T-helper 17 cell (primary cell): ENCODE measurements at regions not wholly inside any gene's neighbourhood (a gene's known extent, or its start where the extent isn't known, plus 50 kb on each side); places are given as distances from the start of the nearest gene placed in this dataset.

Source experiments
- ATAC-seq: fragments of 150-1000 bp; cut with Tn5 transposase; 2 replicates; pipeline ENCODE4 v1.10.0; 2021; ENCODE audit warnings: mild to moderate bottlenecking, moderate library complexity
- DNase-seq, 3 donors: peaks; one replicate each; pipeline versions ENCODE4 v3.0.0 to v3.0.0-alpha.2; 2020 to 2021
- H3K9me3 ChIP-seq: one replicate; pipeline ENCODE4 v1.7.0; 2013; ENCODE audit warnings: low read length, mild to moderate bottlenecking; ENCODE audit not compliant: control insufficient read depth, poor library complexity, severe bottlenecking
- H3K27ac Mint-ChIP-seq: one replicate; pipeline ENCODE4 v1.8.0; 2022; ENCODE audit warnings: mild to moderate bottlenecking, moderate library complexity, mixed read lengths
- H3K27me3 Mint-ChIP-seq: one replicate; pipeline ENCODE4 v1.8.0; 2022; ENCODE audit warnings: mixed read lengths
- H3K36me3 Mint-ChIP-seq: one replicate; pipeline ENCODE4 v1.8.0; 2022; ENCODE audit warnings: low read depth, mixed read lengths
- H3K4me1 Mint-ChIP-seq: one replicate; pipeline ENCODE4 v1.8.0; 2022; ENCODE audit warnings: mild to moderate bottlenecking, mixed read lengths
- H3K4me3 Mint-ChIP-seq: one replicate; pipeline ENCODE4 v1.8.0; 2022; ENCODE audit warnings: mild to moderate bottlenecking, moderate library complexity, mixed read lengths

DNA sequence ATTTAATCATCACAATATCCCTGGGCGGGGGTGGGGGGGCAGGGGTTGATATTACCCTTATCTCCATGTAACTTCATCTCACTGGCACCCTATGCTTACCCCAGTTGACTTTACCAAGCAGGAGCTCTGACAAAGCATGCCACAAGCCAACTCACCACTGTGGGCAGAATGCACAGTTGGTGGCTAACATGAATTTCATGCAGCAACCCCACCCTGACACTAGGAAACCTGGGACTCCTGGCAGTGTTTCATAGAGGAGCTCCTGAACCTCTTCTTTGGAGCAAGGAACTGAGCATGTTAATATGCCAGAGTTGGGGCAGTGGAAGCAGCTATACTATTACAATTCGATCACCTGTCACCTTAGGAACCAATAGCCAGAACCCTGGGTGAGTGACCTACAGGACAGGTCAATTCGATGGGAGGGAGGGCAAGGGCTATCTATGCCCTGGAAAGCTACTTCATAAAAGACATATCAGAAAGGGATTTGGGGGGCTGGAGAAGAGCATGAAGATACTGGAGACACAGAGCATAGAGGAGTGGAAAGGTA is 97.2 kb upstream of the ACSL4 start:
- DNase-seq, result no peak
- no peak for ATAC-seq
- peaks cover 2% of the 10 kb centered on the region for H3K4me1 Mint-ChIP-seq
- H3K4me3 Mint-ChIP-seq, result peak overlapping the region; percentile 22
- H3K36me3 Mint-ChIP-seq, result no peaks in the 10 kb centered on the region
- H3K27me3 Mint-ChIP-seq, result peaks cover 5% of the 10 kb centered on the region
- no peaks in the 10 kb centered on the region for H3K9me3 ChIP-seq
- H3K27ac Mint-ChIP-seq, result no peak overlapping the region

DNA sequence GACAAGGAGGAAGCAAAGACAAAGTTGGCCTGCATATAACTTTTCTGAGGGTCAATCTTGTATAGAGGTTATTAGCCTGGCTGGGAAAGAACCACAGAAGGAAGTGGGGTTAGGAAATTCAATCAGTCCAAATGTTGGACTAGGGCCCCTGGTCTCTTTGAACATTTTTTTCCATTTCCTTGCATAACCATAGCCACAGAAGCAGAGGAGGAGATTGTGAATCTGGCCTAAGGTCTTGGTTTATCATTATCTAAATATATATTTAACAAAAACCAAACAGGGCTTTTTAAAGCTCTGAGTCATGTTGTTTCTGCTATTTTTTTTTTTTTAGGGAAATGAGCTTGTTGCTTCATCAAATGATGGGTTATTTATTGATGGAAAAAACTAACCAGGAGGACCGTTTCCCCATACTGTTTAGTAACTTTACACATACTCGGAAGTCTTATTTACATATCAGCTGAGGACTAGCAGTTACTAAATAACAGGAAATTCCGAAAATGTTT is 97.7 kb upstream of the ACSL4 start:
- H3K9me3 ChIP-seq, result no peaks in the 10 kb centered on the region
- peak overlapping the region; percentile 22 for H3K4me3 Mint-ChIP-seq
- H3K27me3 Mint-ChIP-seq, result peaks cover 5% of the 10 kb centered on the region
- peaks cover 2% of the 10 kb centered on the region for H3K4me1 Mint-ChIP-seq
- DNase-seq, result no peak
- no peaks in the 10 kb centered on the region for H3K36me3 Mint-ChIP-seq
- no peak overlapping the region for H3K27ac Mint-ChIP-seq
- ATAC-seq, result no peak

DNA sequence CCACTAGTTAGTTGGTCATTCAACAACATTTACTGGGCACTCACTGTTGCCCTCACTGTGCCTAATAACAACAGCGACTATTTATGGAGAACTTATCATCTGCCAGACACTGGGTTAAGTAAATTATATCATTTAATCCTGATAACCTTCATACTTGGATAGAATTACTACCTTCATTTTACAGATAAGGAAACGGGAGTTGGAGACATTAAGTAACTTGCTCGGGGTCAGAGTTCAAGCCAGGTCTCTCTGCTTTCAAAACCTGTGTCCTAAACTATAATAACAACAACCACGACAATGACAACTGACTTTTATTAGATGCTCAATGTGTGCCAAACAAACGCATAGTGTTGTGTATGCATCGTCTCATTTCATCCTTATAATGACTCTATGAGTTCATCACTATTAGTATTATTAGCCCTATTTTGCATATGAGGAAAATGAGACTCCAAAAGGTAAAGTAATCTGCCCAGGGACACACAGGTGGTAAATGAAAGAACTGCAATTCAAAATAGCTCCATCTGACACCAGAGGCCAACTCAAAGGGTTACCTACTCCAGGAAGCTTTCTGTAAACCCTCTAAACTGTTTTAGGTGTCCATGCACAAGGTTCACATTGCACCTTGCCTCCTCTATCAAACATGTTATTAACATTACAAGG is 98.4 kb upstream of the ACSL4 start:
- H3K27me3 Mint-ChIP-seq, result peaks cover 5% of the 10 kb centered on the region
- no peak for ATAC-seq
- no peak overlapping the region for H3K4me3 Mint-ChIP-seq
- peaks cover 2% of the 10 kb centered on the region for H3K4me1 Mint-ChIP-seq
- H3K9me3 ChIP-seq, result no peaks in the 10 kb centered on the region
- H3K27ac Mint-ChIP-seq, result no peak overlapping the region
- no peaks in the 10 kb centered on the region for H3K36me3 Mint-ChIP-seq
- no peak for DNase-seq

DNA sequence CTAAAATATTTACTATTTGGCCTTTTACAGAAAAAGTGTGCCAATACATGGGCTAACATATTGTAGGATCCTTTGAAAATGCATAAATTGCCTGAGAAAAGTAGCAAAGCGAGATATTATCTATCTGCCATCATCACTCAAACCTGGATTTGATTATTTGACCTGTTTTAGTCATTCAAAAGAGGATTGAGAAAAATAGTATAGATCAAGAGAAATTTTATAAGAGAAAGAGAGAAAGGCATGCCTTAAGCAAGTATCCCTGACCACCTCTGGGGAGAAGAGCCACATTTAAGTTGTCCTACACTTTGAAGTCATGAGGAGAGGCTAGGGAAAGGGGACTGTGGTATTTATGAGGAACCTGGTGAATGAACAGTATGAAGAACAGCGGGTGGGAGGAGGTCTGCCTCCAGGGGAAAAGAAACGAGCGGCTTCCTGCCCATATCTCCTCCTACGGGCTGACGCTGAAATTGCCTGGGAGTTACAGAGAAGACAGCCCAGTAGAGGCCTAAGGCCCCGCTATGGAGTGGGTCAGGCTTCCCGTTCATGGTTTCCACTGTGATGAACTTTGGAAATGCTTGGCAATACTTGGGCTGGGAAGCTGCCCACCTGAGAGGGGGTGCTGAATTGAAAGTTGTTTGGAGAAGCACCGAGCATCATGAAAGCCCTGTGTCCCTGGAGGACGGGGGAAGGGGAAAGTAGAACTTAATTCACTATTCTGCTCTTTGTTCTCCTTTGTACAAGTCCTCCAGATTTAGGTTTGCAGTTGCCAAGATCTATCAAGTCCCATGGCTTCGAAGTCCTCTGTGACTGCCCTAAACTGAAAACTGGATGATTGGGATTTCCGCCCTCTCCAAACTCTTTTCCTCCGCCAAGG is 106.9 kb upstream of the ACSL4 start:
- Mint-ChIP-seq H3K4me1 (no peaks in the 10 kb centered on the region), H3K36me3 (no peaks in the 10 kb centered on the region), H3K4me3 (no peak overlapping the region), H3K27ac (no peak overlapping the region), H3K27me3 (no peaks in the 10 kb centered on the region)
- no peaks in the 10 kb centered on the region for H3K9me3 ChIP-seq
- no peak for ATAC-seq
- no peak for DNase-seq

DNA sequence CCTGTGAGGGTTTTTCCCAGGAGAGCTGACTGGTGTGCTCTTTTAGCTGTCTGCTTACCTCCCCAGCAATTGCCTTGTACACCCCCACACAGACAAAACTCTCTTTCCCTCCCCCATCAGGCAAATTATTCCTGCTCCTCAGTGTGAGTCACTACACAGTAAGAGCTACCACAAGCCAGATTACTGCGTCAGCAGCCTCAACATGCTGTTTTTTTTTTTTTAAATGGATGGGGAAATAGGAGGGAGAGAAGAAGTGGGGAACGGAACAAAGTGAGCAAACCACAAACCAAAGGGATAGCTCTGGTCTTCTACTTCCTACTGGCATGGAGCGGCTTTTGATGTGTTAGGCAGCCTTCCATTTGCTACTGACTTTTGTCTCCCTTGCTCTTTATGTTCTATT is 107.5 kb upstream of the ACSL4 start:
- ATAC-seq (no peak), DNase-seq (no peak)
- H3K36me3 Mint-ChIP-seq, result no peaks in the 10 kb centered on the region
- H3K4me3 Mint-ChIP-seq, result no peak overlapping the region
- H3K27me3 Mint-ChIP-seq, result no peaks in the 10 kb centered on the region
- H3K4me1 Mint-ChIP-seq, result no peaks in the 10 kb centered on the region
- no peak overlapping the region for H3K27ac Mint-ChIP-seq
- H3K9me3 ChIP-seq, result no peaks in the 10 kb centered on the region

DNA sequence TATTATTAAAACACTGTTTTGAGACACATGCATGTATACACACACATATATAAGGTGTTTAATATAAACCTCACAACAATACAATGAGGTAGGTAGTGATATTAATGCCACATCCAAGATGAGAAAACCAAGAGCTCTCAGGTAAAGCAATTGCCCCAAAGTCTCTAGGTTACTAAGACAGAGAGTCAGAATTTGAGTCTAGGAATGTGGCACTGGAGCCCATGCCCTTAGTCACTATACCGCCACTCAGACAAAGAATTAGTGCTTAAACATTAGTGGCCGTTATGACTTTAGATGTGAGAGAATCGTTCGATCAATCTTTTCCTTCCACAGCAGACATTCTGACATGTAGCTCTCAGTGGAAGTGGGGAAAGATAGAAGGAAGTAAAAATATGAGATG is 108.2 kb upstream of the ACSL4 start:
- H3K36me3 Mint-ChIP-seq, result no peaks in the 10 kb centered on the region
- no peaks in the 10 kb centered on the region for H3K9me3 ChIP-seq
- no peak for ATAC-seq
- H3K27ac Mint-ChIP-seq, result no peak overlapping the region
- H3K4me1 Mint-ChIP-seq, result no peaks in the 10 kb centered on the region
- H3K4me3 Mint-ChIP-seq, result no peak overlapping the region
- no peak for DNase-seq
- no peaks in the 10 kb centered on the region for H3K27me3 Mint-ChIP-seq

DNA sequence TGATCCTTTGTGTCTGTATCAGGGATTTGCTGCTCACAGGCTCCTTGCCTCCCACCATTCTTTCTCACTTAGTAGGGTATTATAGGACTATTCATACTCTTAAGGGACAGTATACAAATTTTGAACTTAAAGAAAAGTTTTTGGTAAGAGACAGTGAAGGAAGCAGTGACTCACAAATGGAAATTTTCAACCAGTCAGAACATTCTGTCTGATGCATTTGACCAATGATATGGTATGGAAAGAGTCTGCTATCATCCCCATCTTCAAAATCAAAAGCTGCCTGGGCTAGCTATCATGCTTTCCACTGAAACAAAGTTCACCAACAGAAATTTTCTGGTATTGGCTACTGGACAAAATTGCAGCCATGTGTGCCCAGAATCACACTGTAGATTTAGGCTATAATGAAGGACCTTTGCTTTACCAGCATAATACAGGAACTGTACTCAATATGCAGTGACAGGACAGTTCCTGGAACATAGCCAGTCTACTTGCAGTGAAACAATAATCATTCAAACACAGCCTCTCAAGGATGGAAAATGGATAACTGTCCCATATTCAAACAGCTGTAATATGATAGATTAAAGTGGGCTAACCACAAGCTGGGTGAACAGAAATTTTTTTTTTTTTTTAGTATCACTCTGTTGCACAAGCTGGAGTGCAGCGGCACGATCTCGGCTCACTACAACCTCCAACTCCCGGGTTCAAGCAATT is 109.0 kb upstream of the ACSL4 start:
- DNase-seq, result no peak
- no peaks in the 10 kb centered on the region for H3K36me3 Mint-ChIP-seq
- no peak overlapping the region for H3K4me3 Mint-ChIP-seq
- H3K27ac Mint-ChIP-seq, result no peak overlapping the region
- no peak for ATAC-seq
- no peaks in the 10 kb centered on the region for H3K4me1 Mint-ChIP-seq
- no peaks in the 10 kb centered on the region for H3K27me3 Mint-ChIP-seq
- no peaks in the 10 kb centered on the region for H3K9me3 ChIP-seq

DNA sequence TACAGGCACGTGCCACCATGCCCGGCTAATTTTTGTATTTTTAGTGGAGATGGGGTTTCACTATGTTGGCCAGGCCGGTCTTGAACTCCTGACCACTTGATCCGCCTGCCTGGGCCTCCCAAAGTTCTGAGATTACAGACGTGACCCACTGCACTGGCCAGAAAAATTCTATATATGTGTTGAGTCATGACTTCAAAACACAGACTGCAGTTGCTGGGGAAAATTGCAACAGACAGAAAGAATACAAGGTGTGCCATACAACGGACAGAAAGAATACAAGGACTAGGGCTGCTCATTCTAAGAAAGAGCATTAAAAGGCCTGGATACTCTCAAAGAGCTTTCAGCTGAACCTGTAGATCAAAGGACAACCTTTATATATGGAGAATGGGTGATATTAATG is 109.6 kb upstream of the ACSL4 start:
- ATAC-seq, result no peak
- Mint-ChIP-seq H3K27ac (no peak overlapping the region), H3K27me3 (no peaks in the 10 kb centered on the region), H3K4me1 (peaks cover 1% of the 10 kb centered on the region), H3K36me3 (peaks cover 2% of the 10 kb centered on the region), H3K4me3 (no peak overlapping the region)
- H3K9me3 ChIP-seq, result no peaks in the 10 kb centered on the region
- no peak for DNase-seq

DNA sequence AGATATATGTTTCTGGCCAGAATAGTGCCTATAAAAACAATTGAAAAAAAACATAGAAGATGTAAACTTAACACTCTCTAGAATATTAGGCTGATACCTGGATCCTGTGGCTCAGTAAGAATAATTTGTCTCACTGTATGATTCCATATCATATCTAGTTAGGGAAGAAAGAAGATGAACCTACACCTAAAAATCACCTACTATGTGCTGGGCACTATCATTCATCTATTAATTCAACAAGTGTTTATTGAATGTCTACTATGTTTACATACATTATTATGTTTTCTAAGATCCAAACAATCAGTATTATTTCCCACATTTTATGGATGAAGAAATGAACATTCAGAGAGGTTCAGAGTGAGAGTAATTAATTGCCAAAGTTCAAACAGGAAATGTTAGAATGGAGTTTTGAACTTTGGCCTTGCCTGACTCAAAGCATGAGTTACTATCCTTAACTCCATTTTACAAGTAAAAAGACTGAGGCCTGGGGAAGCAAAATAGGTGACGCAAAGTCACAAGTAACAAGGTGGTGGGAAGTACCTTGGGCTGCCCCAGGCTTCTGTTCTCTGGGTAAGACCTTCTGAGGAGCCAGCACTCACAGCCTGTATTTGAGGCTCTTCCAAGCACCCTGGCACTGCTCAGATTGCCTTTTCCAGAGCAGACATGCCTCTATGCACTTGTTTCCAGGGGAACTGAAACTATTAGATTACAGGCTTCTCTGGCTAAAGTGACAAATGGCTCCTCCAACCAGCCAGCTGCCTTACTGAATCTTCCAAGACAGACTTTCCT is 111.1 kb upstream of the ACSL4 start:
- Mint-ChIP-seq H3K4me3 (no peak overlapping the region), H3K4me1 (peaks cover 5% of the 10 kb centered on the region), H3K27me3 (no peaks in the 10 kb centered on the region), H3K36me3 (peaks cover 2% of the 10 kb centered on the region), H3K27ac (no peak overlapping the region)
- DNase-seq (no peak), ATAC-seq (no peak)
- H3K9me3 ChIP-seq, result no peaks in the 10 kb centered on the region

DNA sequence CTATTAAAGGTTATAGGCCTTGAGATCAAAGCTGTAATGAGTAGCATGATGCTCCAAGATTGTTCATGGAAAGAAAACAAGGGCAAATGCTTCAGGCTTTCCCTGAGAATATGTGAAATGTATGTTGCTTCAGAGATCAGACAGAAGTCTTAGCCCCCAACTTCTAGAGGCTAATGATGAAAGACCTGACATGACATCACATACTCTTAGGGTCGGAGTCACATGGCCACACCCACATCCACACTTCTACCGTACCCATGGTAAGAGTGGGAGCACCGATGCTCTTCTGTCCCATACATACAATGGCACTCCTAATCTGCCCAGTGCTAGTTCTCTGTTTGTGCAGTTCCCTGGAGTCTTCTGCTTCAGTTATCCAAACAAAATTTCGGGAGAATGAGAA is 111.9 kb upstream of the ACSL4 start:
- H3K27me3 Mint-ChIP-seq, result no peaks in the 10 kb centered on the region
- H3K27ac Mint-ChIP-seq, result no peak overlapping the region
- H3K9me3 ChIP-seq, result no peaks in the 10 kb centered on the region
- peaks cover 2% of the 10 kb centered on the region for H3K36me3 Mint-ChIP-seq
- no peak for ATAC-seq
- H3K4me3 Mint-ChIP-seq, result no peak overlapping the region
- H3K4me1 Mint-ChIP-seq, result peaks cover 5% of the 10 kb centered on the region
- no peak for DNase-seq

DNA sequence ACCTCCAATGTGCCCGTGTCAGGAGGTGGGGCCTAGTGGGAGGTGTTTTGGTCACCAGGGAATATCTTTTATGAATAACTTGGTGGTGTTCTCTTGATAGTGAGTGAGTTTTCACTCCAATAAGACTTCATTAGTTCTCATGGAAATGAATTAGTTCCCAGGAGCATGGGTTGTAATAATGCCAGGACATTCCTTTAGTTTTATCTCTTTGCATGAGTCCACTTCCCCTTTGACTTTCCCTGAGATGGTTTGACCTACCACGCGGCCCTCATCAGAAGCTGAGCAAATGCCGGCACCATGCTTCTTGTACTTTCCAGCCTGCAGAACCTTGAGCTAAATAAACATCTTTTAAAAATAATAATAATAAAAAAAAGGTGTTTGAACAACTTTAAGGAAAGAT is 112.9 kb upstream of the ACSL4 start:
- H3K4me3 Mint-ChIP-seq, result no peak overlapping the region
- no peak for ATAC-seq
- H3K9me3 ChIP-seq, result no peaks in the 10 kb centered on the region
- no peaks in the 10 kb centered on the region for H3K27me3 Mint-ChIP-seq
- DNase-seq, result no peak
- no peak overlapping the region for H3K27ac Mint-ChIP-seq
- peaks cover 5% of the 10 kb centered on the region for H3K4me1 Mint-ChIP-seq
- peaks cover 2% of the 10 kb centered on the region for H3K36me3 Mint-ChIP-seq

DNA sequence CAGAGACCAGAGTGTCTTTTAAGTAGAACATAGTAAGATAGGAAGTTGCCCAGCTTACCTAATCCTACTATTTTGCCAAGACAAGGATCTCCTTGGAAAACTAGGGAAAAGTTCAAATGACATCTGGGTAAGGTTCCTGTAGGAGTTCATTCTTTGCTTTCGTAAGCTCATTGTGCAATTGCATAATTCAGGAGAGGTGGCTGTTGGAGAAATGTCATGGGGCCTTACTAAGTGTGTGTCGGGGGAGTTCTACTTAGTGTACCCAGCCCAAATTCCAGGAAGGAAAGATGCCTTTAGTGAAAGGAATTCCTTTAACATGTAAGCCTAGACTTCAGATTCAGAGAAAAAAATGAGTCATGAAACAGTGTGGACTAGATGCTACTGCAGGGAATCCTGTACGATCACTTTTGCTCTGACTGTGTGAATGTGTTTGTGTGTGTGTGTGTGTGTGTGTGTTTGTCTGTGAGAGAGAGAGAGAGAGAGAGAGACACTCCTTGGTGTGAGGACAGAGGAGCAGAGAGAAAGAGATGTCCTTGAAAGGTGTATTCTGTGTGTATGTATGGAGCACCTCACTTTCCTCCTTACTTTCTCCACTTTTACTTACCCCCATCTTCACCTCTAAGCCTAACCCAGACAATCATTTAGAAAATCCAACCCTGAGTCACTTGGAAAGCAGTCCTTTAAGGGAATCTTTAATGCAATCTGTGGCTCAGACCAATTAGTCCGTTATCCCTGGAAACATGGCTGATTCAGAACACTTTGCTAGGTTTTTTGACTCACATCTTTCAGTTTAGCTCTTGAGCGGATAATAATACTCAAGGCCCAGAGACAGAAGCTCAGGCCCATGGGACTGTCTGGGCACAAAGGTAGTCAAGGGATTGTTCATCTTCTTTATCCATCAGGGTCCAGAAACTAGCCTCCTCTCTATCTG is 114.5 kb upstream of the ACSL4 start:
- H3K27ac Mint-ChIP-seq, result no peak overlapping the region
- H3K4me3 Mint-ChIP-seq, result no peak overlapping the region
- ATAC-seq (no peak), DNase-seq (no peak)
- H3K36me3 Mint-ChIP-seq, result peaks cover 2% of the 10 kb centered on the region
- H3K27me3 Mint-ChIP-seq, result no peaks in the 10 kb centered on the region
- no peaks in the 10 kb centered on the region for H3K9me3 ChIP-seq
- H3K4me1 Mint-ChIP-seq, result peaks cover 5% of the 10 kb centered on the region
